ENCODE measurements at regions not wholly inside any gene's neighbourhood (a gene's known extent, or its start where the extent isn't known, plus 50 kb on each side); places are given as distances from the start of the nearest gene placed in this dataset.

- Histone ChIP-seq H4K20me1 (ENCODE audit: control insufficient read depth, insufficient read depth, low read length, poor library complexity, severe bottlenecking) (no peaks in the 10 kb centered on the region), H3K79me2 (ENCODE audit: control insufficient read depth, insufficient read depth, low read length) (no peaks in the 10 kb centered on the region), H3K9ac (ENCODE audit: low read length) (no peak overlapping the region), H3K4me1 (ENCODE audit: control insufficient read depth in 2 of 2, insufficient read depth in 2 of 2, low read length in 2 of 2) (no peaks in the 10 kb centered on the region), H3K36me3 (replicated peaks in 1 of 2; ENCODE audit: control extremely low read depth in 1 of 2, control insufficient read depth in 1 of 2, extremely low read depth in 1 of 2, insufficient read depth in 2 of 2, low read length in 1 of 2) (no peaks in the 10 kb centered on the region), H2AFZ (ENCODE audit: insufficient read depth, low read depth, low read length, poor library complexity, severe bottlenecking) (no peak overlapping the region), H3K9me3 (ENCODE audit: control extremely low read depth in 1 of 3, control insufficient read depth in 2 of 3, insufficient read depth in 1 of 3, low read length in 2 of 3) (no peaks in the 10 kb centered on the region), H3K27ac (ENCODE audit: low read length in 2 of 2) (no peak overlapping the region), H3K4me2 (replicated peaks; ENCODE audit: low read depth, low read length, poor library complexity, severe bottlenecking) (no peak overlapping the region), H3K27me3 (replicated peaks in 1 of 4; ENCODE audit: control extremely low read depth in 1 of 4, control insufficient read depth in 3 of 4, insufficient read depth in 4 of 4, low read length in 3 of 4) (peaks cover 0 to 6% (median 0%) of the 10 kb centered on the region in 4 experiments), H3K4me3 (ENCODE audit: control extremely low read depth in 1 of 5, extremely low read depth in 1 of 5, insufficient read depth in 1 of 5, low read depth in 2 of 5, low read length in 4 of 5) (no peak overlapping the region)
- CTCF ChIA-PET = no interaction called here
- Mint-ChIP-seq H3K4me1 (no peaks in the 10 kb centered on the region), H3K9me3 (ENCODE audit: insufficient read depth) (no peaks in the 10 kb centered on the region), H3K4me3 (no peak overlapping the region), H3K27ac (no peak overlapping the region), H3K27me3 (peaks cover 4% of the 10 kb centered on the region)
- intact Hi-C loops (cut with micrococcal nuclease) = no loop called here
- DNase-seq = no peak
- no peak for TF ChIP-seq CTCF (IDR thresholded peaks at IDR 0.05)
- TF ChIP-seq EZH2 (IDR thresholded peaks at IDR 0.05; ENCODE audit: borderline replicate concordance, insufficient read depth, low read depth, low read length, poor library complexity, severe bottlenecking) = no peak
- POLR2A ChIA-PET = no interaction called here
- no peak for ATAC-seq (ENCODE audit: low read depth)
These were observed 245.2 kb downstream of the RBM26 start for GRCh38 chr13:79160818-79161217.

GRCh38 chr13:79155883-79156282 lies 250.2 kb downstream of the RBM26 start:
- ATAC-seq (ENCODE audit: low read depth) (no peak), DNase-seq (no peak)
- Histone ChIP-seq H3K79me2 (ENCODE audit: control insufficient read depth, insufficient read depth, low read length) (no peaks in the 10 kb centered on the region), H3K4me3 (ENCODE audit: control extremely low read depth in 1 of 5, extremely low read depth in 1 of 5, insufficient read depth in 1 of 5, low read depth in 2 of 5, low read length in 4 of 5) (no peak overlapping the region), H3K4me2 (replicated peaks; ENCODE audit: low read depth, low read length, poor library complexity, severe bottlenecking) (no peak overlapping the region), H3K9me3 (ENCODE audit: control extremely low read depth in 1 of 3, control insufficient read depth in 2 of 3, insufficient read depth in 1 of 3, low read length in 2 of 3) (no peaks in the 10 kb centered on the region), H3K4me1 (ENCODE audit: control insufficient read depth in 2 of 2, insufficient read depth in 2 of 2, low read length in 2 of 2) (no peaks in the 10 kb centered on the region), H3K9ac (ENCODE audit: low read length) (no peak overlapping the region), H3K27me3 (replicated peaks in 1 of 4; ENCODE audit: control extremely low read depth in 1 of 4, control insufficient read depth in 3 of 4, insufficient read depth in 4 of 4, low read length in 3 of 4) (no peaks in the 10 kb centered on the region), H4K20me1 (ENCODE audit: control insufficient read depth, insufficient read depth, low read length, poor library complexity, severe bottlenecking) (no peaks in the 10 kb centered on the region), H3K27ac (ENCODE audit: low read length in 2 of 2) (no peak overlapping the region), H3K36me3 (replicated peaks in 1 of 2; ENCODE audit: control extremely low read depth in 1 of 2, control insufficient read depth in 1 of 2, extremely low read depth in 1 of 2, insufficient read depth in 2 of 2, low read length in 1 of 2) (no peaks in the 10 kb centered on the region), H2AFZ (ENCODE audit: insufficient read depth, low read depth, low read length, poor library complexity, severe bottlenecking) (no peak overlapping the region)
- no peak overlapping the region for H3K27ac Mint-ChIP-seq
- no peak overlapping the region for H3K4me3 Mint-ChIP-seq
- H3K9me3 Mint-ChIP-seq (ENCODE audit: insufficient read depth) = no peaks in the 10 kb centered on the region
- ChIA-PET POLR2A (no interaction called here), CTCF (no interaction called here)
- H3K27me3 Mint-ChIP-seq = peaks cover 4% of the 10 kb centered on the region
- intact Hi-C loops (cut with micrococcal nuclease) = no loop called here
- no peak for TF ChIP-seq CTCF (IDR thresholded peaks at IDR 0.05)
- no peak for TF ChIP-seq EZH2 (IDR thresholded peaks at IDR 0.05; ENCODE audit: borderline replicate concordance, insufficient read depth, low read depth, low read length, poor library complexity, severe bottlenecking)
- no CpG with 5 or more reads among the region's 2 CpGs for WGBS (ENCODE audit: insufficient coverage)
- no peaks in the 10 kb centered on the region for H3K4me1 Mint-ChIP-seq
